Activated naive CD8-positive, alpha-beta T cell treated with anti-CD3 and anti-CD28 coated beads, Interleukin-2, amount 10 ng/mL, durations not matched to agents 7 days and 5 days (primary cell): ENCODE measurements at regions not wholly inside any gene's neighbourhood (a gene's known extent, or its start where the extent isn't known, plus 50 kb on each side); places are given as distances from the start of the nearest gene placed in this dataset.

Source experiments
- ATAC-seq: fragments of 150-1000 bp; cut with Tn5 transposase; one replicate; pipeline ENCODE4 v1.10.0; 2021; ENCODE audit warnings: low read depth, moderate library complexity
- POLR2A ChIA-PET: fragments of 350-600 bp; sonication (Branson Sonifier 250); formaldehyde crosslinking; loops from one replicate; lab custom pipeline; 2021; ENCODE audit warnings: antibody characterized with exemption; lab: Charles Lee
- DNase-seq: peaks from one replicate; pipeline ENCODE4 v3.0.0; 2021
- H3K27ac Mint-ChIP-seq: one replicate; pipeline ENCODE4 v1.8.0; 2022; ENCODE audit warnings: mild to moderate bottlenecking, mixed read lengths
- H3K27me3 Mint-ChIP-seq: one replicate; pipeline ENCODE4 v1.8.0; 2022; ENCODE audit warnings: mild to moderate bottlenecking, moderate library complexity, mixed read lengths
- H3K36me3 Mint-ChIP-seq: one replicate; pipeline ENCODE4 v1.8.0; 2021; ENCODE audit warnings: mild to moderate bottlenecking, mixed read lengths
- H3K4me1 Mint-ChIP-seq: one replicate; pipeline ENCODE4 v1.8.0; 2021; ENCODE audit warnings: mixed read lengths
- H3K4me3 Mint-ChIP-seq: one replicate; pipeline ENCODE4 v1.8.0; 2022; ENCODE audit warnings: mild to moderate bottlenecking, moderate library complexity, mixed read lengths
- H3K9me3 Mint-ChIP-seq: one replicate; pipeline ENCODE4 v1.8.0; 2021; ENCODE audit warnings: mixed read lengths

- POLR2A ChIA-PET = no interaction called here
- no peak overlapping the region for H3K27ac Mint-ChIP-seq
- DNase-seq (no peak), ATAC-seq (no peak)
- no peaks in the 10 kb centered on the region for H3K27me3 Mint-ChIP-seq
- H3K9me3 Mint-ChIP-seq = peaks cover 5% of the 10 kb centered on the region
- H3K4me3 Mint-ChIP-seq = no peak overlapping the region
- H3K36me3 Mint-ChIP-seq = no peaks in the 10 kb centered on the region
- no peaks in the 10 kb centered on the region for H3K4me1 Mint-ChIP-seq
Measured at GRCh38 chr1:219352961-219353651, 179.4 kb downstream of the LYPLAL1 start.

GRCh38 chr1:219350172-219350931, 176.7 kb downstream of the LYPLAL1 start:
- Mint-ChIP-seq H3K4me3 (no peak overlapping the region), H3K4me1 (no peaks in the 10 kb centered on the region), H3K27me3 (no peaks in the 10 kb centered on the region), H3K9me3 (peaks cover 11% of the 10 kb centered on the region), H3K36me3 (no peaks in the 10 kb centered on the region), H3K27ac (no peak overlapping the region)
- POLR2A ChIA-PET = no interaction called here
- ATAC-seq = no peak
- DNase-seq = no peak

GRCh38 chr1:219347921-219348391, 174.3 kb downstream of the LYPLAL1 start:
- H3K27me3 Mint-ChIP-seq = no peaks in the 10 kb centered on the region
- DNase-seq (no peak), ATAC-seq (no peak)
- H3K9me3 Mint-ChIP-seq = peaks cover 18% of the 10 kb centered on the region
- no peak overlapping the region for H3K27ac Mint-ChIP-seq
- no peaks in the 10 kb centered on the region for H3K36me3 Mint-ChIP-seq
- H3K4me3 Mint-ChIP-seq = no peak overlapping the region
- POLR2A ChIA-PET = no interaction called here
- no peaks in the 10 kb centered on the region for H3K4me1 Mint-ChIP-seq

- DNase-seq = no peak
- ATAC-seq = no peak
- Mint-ChIP-seq H3K27me3 (no peaks in the 10 kb centered on the region), H3K27ac (no peak overlapping the region), H3K9me3 (peaks cover 18% of the 10 kb centered on the region), H3K4me1 (no peaks in the 10 kb centered on the region), H3K4me3 (no peak overlapping the region), H3K36me3 (no peaks in the 10 kb centered on the region)
- POLR2A ChIA-PET = no interaction called here
Measured at GRCh38 chr1:219347376-219347775, 173.7 kb downstream of the LYPLAL1 start.

- ATAC-seq = no peak
- H3K36me3 Mint-ChIP-seq = no peaks in the 10 kb centered on the region
- H3K4me1 Mint-ChIP-seq = no peaks in the 10 kb centered on the region
- DNase-seq = no peak
- no peaks in the 10 kb centered on the region for H3K27me3 Mint-ChIP-seq
- no peak overlapping the region for H3K27ac Mint-ChIP-seq
- H3K9me3 Mint-ChIP-seq = peaks cover 18% of the 10 kb centered on the region
- POLR2A ChIA-PET = no interaction called here
- H3K4me3 Mint-ChIP-seq = no peak overlapping the region
Measured at GRCh38 chr1:219345953-219346352, 172.3 kb downstream of the LYPLAL1 start.

- POLR2A ChIA-PET = no interaction called here
Measured at GRCh38 chr1:219342836-219343235, 169.2 kb downstream of the LYPLAL1 start.

GRCh38 chr1:219340796-219341195, 167.1 kb downstream of the LYPLAL1 start:
- Mint-ChIP-seq H3K4me3 (no peak overlapping the region), H3K27me3 (no peaks in the 10 kb centered on the region), H3K27ac (no peak overlapping the region), H3K4me1 (no peaks in the 10 kb centered on the region), H3K36me3 (no peaks in the 10 kb centered on the region), H3K9me3 (peaks cover 10% of the 10 kb centered on the region)
- no peak for DNase-seq
- POLR2A ChIA-PET = no interaction called here
- no peak for ATAC-seq

More at GRCh38 chr1:219342836-219343235, 169.2 kb downstream of the LYPLAL1 start:
- Mint-ChIP-seq H3K4me1 (no peaks in the 10 kb centered on the region), H3K36me3 (no peaks in the 10 kb centered on the region), H3K9me3 (peaks cover 14% of the 10 kb centered on the region), H3K4me3 (no peak overlapping the region), H3K27me3 (no peaks in the 10 kb centered on the region), H3K27ac (no peak overlapping the region)
- DNase-seq (no peak), ATAC-seq (no peak)

GRCh38 chr1:219339466-219339865, 165.8 kb downstream of the LYPLAL1 start:
- Mint-ChIP-seq H3K27me3 (no peaks in the 10 kb centered on the region), H3K27ac (no peak overlapping the region), H3K4me1 (no peaks in the 10 kb centered on the region), H3K4me3 (no peak overlapping the region), H3K36me3 (no peaks in the 10 kb centered on the region), H3K9me3 (peaks cover 4% of the 10 kb centered on the region)
- POLR2A ChIA-PET = no interaction called here
- no peak for ATAC-seq
- DNase-seq = no peak

- no peaks in the 10 kb centered on the region for H3K27me3 Mint-ChIP-seq
- H3K9me3 Mint-ChIP-seq = no peaks in the 10 kb centered on the region
- no peaks in the 10 kb centered on the region for H3K36me3 Mint-ChIP-seq
- H3K4me1 Mint-ChIP-seq = no peaks in the 10 kb centered on the region
- DNase-seq (no peak), ATAC-seq (no peak)
- no peak overlapping the region for H3K27ac Mint-ChIP-seq
- H3K4me3 Mint-ChIP-seq = no peak overlapping the region
- POLR2A ChIA-PET = no interaction called here
Measured at GRCh38 chr1:219337588-219337987, 163.9 kb downstream of the LYPLAL1 start.

- ATAC-seq (no peak), DNase-seq (no peak)
- Mint-ChIP-seq H3K27ac (no peak overlapping the region), H3K9me3 (peaks cover 1% of the 10 kb centered on the region), H3K4me1 (no peaks in the 10 kb centered on the region), H3K36me3 (no peaks in the 10 kb centered on the region), H3K4me3 (no peak overlapping the region), H3K27me3 (no peaks in the 10 kb centered on the region)
- POLR2A ChIA-PET = no interaction called here
Measured at GRCh38 chr1:219333626-219334025, 159.9 kb downstream of the LYPLAL1 start.

GRCh38 chr1:219331424-219331823, 157.7 kb downstream of the LYPLAL1 start:
- POLR2A ChIA-PET = no interaction called here

GRCh38 chr1:219330669-219331068, 157.0 kb downstream of the LYPLAL1 start:
- Mint-ChIP-seq H3K27ac (no peak overlapping the region), H3K4me1 (no peaks in the 10 kb centered on the region), H3K4me3 (no peak overlapping the region), H3K9me3 (peaks cover 8% of the 10 kb centered on the region), H3K36me3 (no peaks in the 10 kb centered on the region), H3K27me3 (no peaks in the 10 kb centered on the region)
- DNase-seq = no peak
- ATAC-seq = no peak
- POLR2A ChIA-PET = no interaction called here

More at GRCh38 chr1:219331424-219331823, 157.7 kb downstream of the LYPLAL1 start:
- no peak overlapping the region for H3K4me3 Mint-ChIP-seq
- no peaks in the 10 kb centered on the region for H3K27me3 Mint-ChIP-seq
- no peak for ATAC-seq
- H3K4me1 Mint-ChIP-seq = no peaks in the 10 kb centered on the region
- no peaks in the 10 kb centered on the region for H3K36me3 Mint-ChIP-seq
- peaks cover 8% of the 10 kb centered on the region for H3K9me3 Mint-ChIP-seq
- no peak overlapping the region for H3K27ac Mint-ChIP-seq
- DNase-seq = no peak

GRCh38 chr1:219330001-219330400, 156.3 kb downstream of the LYPLAL1 start:
- Mint-ChIP-seq H3K27ac (no peak overlapping the region), H3K36me3 (no peaks in the 10 kb centered on the region), H3K4me3 (no peak overlapping the region), H3K9me3 (peaks cover 9% of the 10 kb centered on the region), H3K4me1 (no peaks in the 10 kb centered on the region), H3K27me3 (no peaks in the 10 kb centered on the region)
- ATAC-seq (no peak), DNase-seq (no peak)
- POLR2A ChIA-PET = no interaction called here

- Mint-ChIP-seq H3K27me3 (no peaks in the 10 kb centered on the region), H3K27ac (no peak overlapping the region), H3K36me3 (no peaks in the 10 kb centered on the region), H3K9me3 (peaks cover 9% of the 10 kb centered on the region), H3K4me1 (no peaks in the 10 kb centered on the region), H3K4me3 (no peak overlapping the region)
- POLR2A ChIA-PET = no interaction called here
- no peak for DNase-seq
- ATAC-seq = no peak
Measured at GRCh38 chr1:219329578-219329977, 155.9 kb downstream of the LYPLAL1 start.
